K562 (cell line): ENCODE measurements at regions not wholly inside any gene's neighbourhood (a gene's known extent, or its start where the extent isn't known, plus 50 kb on each side); places are given as distances from the start of the nearest gene placed in this dataset.

ENCODE experiments used
- ATAC-seq: fragments of 200-7000 bp; cut with Tn5 transposase; 3 replicates; pipeline ENCODE4 v1.9.1; 2020; ENCODE audit warnings: moderate library complexity
- BruUV-seq: library from RNA; stranded (reverse); fragments of 400-500 nt; replicated peaks from 2 replicates; lab custom pipeline; 2021; lab: Mats Ljungman, UMichigan
- CTCF ChIA-PET: fragments of 300-600 bp; formaldehyde crosslinking; extraction: SDS; loops from one replicate; lab custom pipeline; 2021; ENCODE audit warnings: low intra/inter-chr PET ratio; lab: Yijun Ruan, JAX
- POLR2A ChIA-PET: fragments of 300-600, 350-650 bp; sonication (Branson Sonifier 250); formaldehyde crosslinking; extraction: SDS; loops from one replicate; lab custom pipeline; 2021; ENCODE audit warnings: antibody characterized with exemption, inconsistent platforms; lab: Yijun Ruan, JAX
- DNase-seq, 4 experiments: peaks; one replicate each; pipeline versions ENCODE4 v3.0.0 to v3.0.0-alpha.2; 2011 to 2018; ENCODE audit warnings: low spot score in 3 of 4, mixed read lengths in 3 of 4; ENCODE audit errors: extremely low read depth in 1 of 4
- FAIRE-seq: peaks from 2 replicates; lab custom pipeline; 2011; peaks lifted over from hg19 to GRCh38; lab: Jason Lieb, UNC
- H2AFZ ChIP-seq: 2 replicates; pipeline ENCODE4 v1.6.0; 2011; ENCODE audit warnings: low read depth, low read length, control low read depth, inconsistent platforms
- H3K27ac ChIP-seq: fragments of 200-600 bp; 3 replicates; pipeline ENCODE4 v1.8.0; 2011; ENCODE audit warnings: low read depth, mild to moderate bottlenecking, control low read depth, inconsistent platforms, low read length, moderate library complexity, mixed read lengths; ENCODE audit errors: extremely low read depth
- H3K27me3 ChIP-seq, 2 experiments: fragments of 300-600 bp in 1 of 2; 2 replicates in 1 of 2; 3 replicates in 1 of 2; pipeline versions ENCODE4 v1.6.0 to v1.8.0; 2011; ENCODE audit warnings: inconsistent platforms in 2 of 2, low read length in 2 of 2, mild to moderate bottlenecking in 1 of 2, mixed read lengths in 1 of 2, moderate library complexity in 1 of 2; ENCODE audit not compliant: control insufficient read depth in 2 of 2, insufficient read depth in 2 of 2
- H3K36me3 ChIP-seq: fragments of 300-600 bp; 3 replicates; pipeline ENCODE4 v1.8.0; 2011; ENCODE audit warnings: mild to moderate bottlenecking, low read length, inconsistent platforms; ENCODE audit not compliant: control insufficient read depth, insufficient read depth
- H3K4me1 ChIP-seq, 2 experiments: fragments of 200-600 bp in 1 of 2; replicated peaks in 1 of 2; 2 replicates in 1 of 2; 3 replicates in 1 of 2; pipeline versions ENCODE4 v1.5.1 to v1.8.0; 2011; ENCODE audit warnings: inconsistent platforms in 2 of 2, low read length in 2 of 2, mild to moderate bottlenecking in 1 of 2, mixed read lengths in 1 of 2, moderate library complexity in 1 of 2; ENCODE audit not compliant: control insufficient read depth in 2 of 2, insufficient read depth in 2 of 2
- H3K4me2 ChIP-seq: 2 replicates; pipeline ENCODE4 v1.6.1; 2011; ENCODE audit warnings: low read length, control low read depth, inconsistent platforms, mixed read lengths; ENCODE audit not compliant: insufficient read depth
- H3K4me3 ChIP-seq: fragments of 200-600 bp; sonication (generic), shearing (Covaris generic); 2 replicates; pipeline ENCODE4 v1.5.1; 2016; ENCODE audit warnings: control low read depth, inconsistent platforms
- H3K79me2 ChIP-seq: fragments of 200-600 bp; 3 replicates; pipeline ENCODE4 v1.8.0; 2011; ENCODE audit warnings: low read length, inconsistent platforms; ENCODE audit not compliant: control insufficient read depth, insufficient read depth
- H3K9ac ChIP-seq, 2 experiments: 2 replicates each; pipeline versions ENCODE4 v1.6.0 to v1.6.1; 2011; ENCODE audit warnings: low read depth in 2 of 2, low read length in 2 of 2, control low read depth in 1 of 2, inconsistent platforms in 1 of 2, mild to moderate bottlenecking in 1 of 2, mixed read lengths in 1 of 2; ENCODE audit not compliant: insufficient read depth in 1 of 2
- H3K9me1 ChIP-seq: one replicate; pipeline ENCODE4 v1.6.0; 2011; ENCODE audit warnings: inconsistent platforms, mild to moderate bottlenecking, low read length, moderate library complexity; ENCODE audit not compliant: control insufficient read depth, insufficient read depth
- H3K9me3 ChIP-seq: replicated peaks from 2 replicates; pipeline ENCODE4 v1.5.1; 2011; ENCODE audit warnings: low read depth, low read length, inconsistent platforms; ENCODE audit not compliant: control insufficient read depth, insufficient read depth
- H4K20me1 ChIP-seq: replicated peaks from 2 replicates; pipeline ENCODE4 v1.6.1; 2011; ENCODE audit warnings: low read length, inconsistent platforms, mixed read lengths; ENCODE audit not compliant: control insufficient read depth, insufficient read depth
- CREBBP ChIP-seq: IDR thresholded peaks from one replicate; pipeline ENCODE4 v1.6.1; 2012; ENCODE audit warnings: low read depth, mild to moderate bottlenecking, control low read depth, inconsistent platforms, low read length
- CREM ChIP-seq: IDR thresholded peaks from 2 replicates; pipeline ENCODE4 v1.6.1; 2014; ENCODE audit warnings: antibody characterized with exemption, low read depth
- HDAC8 ChIP-seq: fragments of 450-650 bp; IDR thresholded peaks from 2 replicates; pipeline ENCODE4 v1.6.1; 2016; ENCODE audit warnings: mild to moderate bottlenecking, missing genetic modification characterization, moderate library complexity, missing compliant biosample characterization
- HNRNPUL1 ChIP-seq: fragments of 200-400 bp; formaldehyde crosslinking; IDR thresholded peaks from 2 replicates; pipeline ENCODE4 v1.6.1; 2017; ENCODE audit warnings: low read length
- JUNB ChIP-seq: fragments of 450-650 bp; formaldehyde crosslinking; conservative IDR thresholded peaks from 2 replicates; pipeline ENCODE4 v1.4.0; 2020; ENCODE audit warnings: mild to moderate bottlenecking
- MEF2A ChIP-seq: IDR thresholded peaks from 2 replicates; pipeline ENCODE4 v1.6.1; 2011; ENCODE audit warnings: low read depth, mild to moderate bottlenecking, low read length, moderate library complexity; ENCODE audit not compliant: control insufficient read depth
- XRCC4 ChIP-seq: IDR thresholded peaks from one replicate; pipeline ENCODE4 v1.6.1; 2011; ENCODE audit not compliant: insufficient read depth, insufficient read length; ENCODE audit errors: extremely low read depth
- ZFP36 ChIP-seq: fragments of 150-350 bp; IDR thresholded peaks from 2 replicates; pipeline ENCODE4 v1.6.1; 2018; ENCODE audit warnings: low read length, low read depth; ENCODE audit not compliant: partially characterized antibody
- ZFX ChIP-seq: sonication (generic); formaldehyde crosslinking; IDR thresholded peaks from 2 replicates; pipeline ENCODE4 v1.8.0; 2022; ENCODE audit warnings: mild to moderate bottlenecking, missing genetic modification reagents, moderate library complexity
- ZNF75A ChIP-seq: fragments of 450-650 bp; formaldehyde crosslinking; IDR thresholded peaks from 2 replicates; pipeline ENCODE4 v1.4.0; 2020; ENCODE audit warnings: mild to moderate bottlenecking
- WGBS: fragments of 100-300 bp; shearing (Covaris generic); methylation state at CpG from one replicate; pipeline ENCODE4 v1.1.6; 2016; ENCODE audit warnings: low coverage, mixed read lengths; ENCODE audit not compliant: insufficient coverage; ENCODE audit errors: missing lambda C conversion rate; 5-methylcytosine and 5-hydroxymethylcytosine counted together
- in situ Hi-C: fragments of 300-500 bp; cut with MboI; formaldehyde crosslinking; loops from 4 replicates; pipeline ENCODE4 v1.15.0; 2018; ENCODE audit warnings: inconsistent platforms, mixed read lengths
- intact Hi-C: fragments of 100-400 bp; cut with micrococcal nuclease; formaldehyde crosslinking; loops from 2 replicates; pipeline ENCODE4 v1.14.2; 2022

- no peaks in the 10 kb centered on the region for H3K79me2 ChIP-seq
- whole genome bisulfite sequencing, result 0% methylated on average over 1 of the region's 5 CpGs
- ChIA-PET POLR2A (no interaction called here), CTCF (no interaction called here)
- no TSS peak for BruUV-seq
- H3K27me3 ChIP-seq, result peaks cover 0 to 13% of the 10 kb centered on the region in 2 experiments; a peak in 1 of 5 replicates
- FAIRE-seq (no peak), ATAC-seq (no peak), DNase-seq (no peak)
- TF ChIP-seq XRCC4 (no peak), ZNF75A (CRISPR knock-in tag) (no peak), HNRNPUL1 (no peak), JUNB (no peak), MEF2A (no peak), CREM (no peak), ZFP36 (no peak), CREBBP (no peak), ZFX (CRISPR knock-in tag) (no peak), HDAC8 (tag) (no peak)
- H3K27ac ChIP-seq, result no peak overlapping the region
- in situ Hi-C loops, result no loop called here
- H4K20me1 ChIP-seq, result no peaks in the 10 kb centered on the region
- H3K9me3 ChIP-seq, result no peaks in the 10 kb centered on the region
- H3K36me3 ChIP-seq, result no peaks in the 10 kb centered on the region
- H3K4me1 ChIP-seq, result 0 out of 5 replicates have a peak, but pooled peaks cover 0 to 2% of the 10 kb centered on the region in 2 experiments
- H3K4me2 ChIP-seq, result no peak overlapping the region
- H3K4me3 ChIP-seq, result no peak overlapping the region
- intact Hi-C loops, result no loop called here
- H3K9ac ChIP-seq, result no peak overlapping the region
- no peaks in the 10 kb centered on the region for H3K9me1 ChIP-seq
- no peak overlapping the region for H2AFZ ChIP-seq
These were observed 1392.8 kb downstream of the BRD1 start for GRCh38 chr22:48434868-48435250.
